ENCODE measurements at regions not wholly inside any gene's neighbourhood (a gene's known extent, or its start where the extent isn't known, plus 50 kb on each side); places are given as distances from the start of the nearest gene placed in this dataset.

- H3K4me3 Mint-ChIP-seq: no peak overlapping the region
- no peak for ATAC-seq
- H3K4me1 Mint-ChIP-seq (ENCODE audit: low read depth in 2 of 2): peaks cover 0 to 6% of the 10 kb centered on the region in 2 donors
- H3K27me3 Mint-ChIP-seq: peaks cover 11 to 16% of the 10 kb centered on the region in 2 donors
- H3K27ac Mint-ChIP-seq: no peak overlapping the region
- no peaks in the 10 kb centered on the region for H3K9me3 Mint-ChIP-seq
- no peaks in the 10 kb centered on the region for H3K36me3 Mint-ChIP-seq
- no peak for DNase-seq (ENCODE audit: low spot score)
Measured at GRCh38 chr1:182183606-182184005, 122.1 kb upstream of the ZNF648 start.

- H3K4me1 Mint-ChIP-seq (ENCODE audit: low read depth in 2 of 2): peaks cover 0 to 6% of the 10 kb centered on the region in 2 donors
- peaks cover 16% of the 10 kb centered on the region in 2 donors for H3K27me3 Mint-ChIP-seq
- no peaks in the 10 kb centered on the region for H3K36me3 Mint-ChIP-seq
Measured at GRCh38 chr1:182182311-182182710, 120.8 kb upstream of the ZNF648 start.

GRCh38 chr1:182181167-182181572 is 119.7 kb upstream of the ZNF648 start:
- H3K4me1 Mint-ChIP-seq (ENCODE audit: low read depth in 2 of 2): peaks cover 0 to 6% of the 10 kb centered on the region in 2 donors
- no peak overlapping the region for H3K27ac Mint-ChIP-seq
- no peak for ATAC-seq

More at GRCh38 chr1:182182311-182182710, 120.8 kb upstream of the ZNF648 start:
- H3K4me3 Mint-ChIP-seq: no peak overlapping the region
- H3K27ac Mint-ChIP-seq: no peak overlapping the region
- no peaks in the 10 kb centered on the region for H3K9me3 Mint-ChIP-seq
- ATAC-seq (no peak), DNase-seq (ENCODE audit: low spot score) (no peak)

GRCh38 chr1:182175361-182175931 is 113.9 kb upstream of the ZNF648 start:
- H3K4me3 Mint-ChIP-seq: no peak overlapping the region
- DNase-seq (ENCODE audit: low spot score): no peak
- no peak overlapping the region for H3K27ac Mint-ChIP-seq
- H3K36me3 Mint-ChIP-seq: no peaks in the 10 kb centered on the region
- no peaks in the 10 kb centered on the region for H3K9me3 Mint-ChIP-seq
- ATAC-seq: no peak
- H3K4me1 Mint-ChIP-seq (ENCODE audit: low read depth in 2 of 2): peaks cover 0 to 5% of the 10 kb centered on the region in 2 donors
- peaks cover 5 to 13% of the 10 kb centered on the region in 2 donors for H3K27me3 Mint-ChIP-seq

More at GRCh38 chr1:182181167-182181572, 119.7 kb upstream of the ZNF648 start:
- H3K27me3 Mint-ChIP-seq: peaks cover 16 to 17% of the 10 kb centered on the region in 2 donors
- no peak for DNase-seq (ENCODE audit: low spot score)
- no peaks in the 10 kb centered on the region for H3K9me3 Mint-ChIP-seq
- H3K4me3 Mint-ChIP-seq: no peak overlapping the region
- no peaks in the 10 kb centered on the region for H3K36me3 Mint-ChIP-seq

GRCh38 chr1:182174513-182174855 is 113.0 kb upstream of the ZNF648 start:
- Mint-ChIP-seq H3K27ac (no peak overlapping the region), H3K4me3 (no peak overlapping the region), H3K27me3 (peaks cover 8 to 16% of the 10 kb centered on the region in 2 donors), H3K36me3 (no peaks in the 10 kb centered on the region), H3K9me3 (no peaks in the 10 kb centered on the region), H3K4me1 (ENCODE audit: low read depth in 2 of 2) (peaks cover 0 to 5% of the 10 kb centered on the region in 2 donors)
- ATAC-seq: no peak
- no peak for DNase-seq (ENCODE audit: low spot score)

- ATAC-seq: no peak
- H3K4me3 Mint-ChIP-seq: no peak overlapping the region
- no peak for DNase-seq (ENCODE audit: low spot score)
- peaks cover 13 to 21% of the 10 kb centered on the region in 2 donors for H3K27me3 Mint-ChIP-seq
- H3K4me1 Mint-ChIP-seq (ENCODE audit: low read depth in 2 of 2): peaks cover 0 to 5% of the 10 kb centered on the region in 2 donors
- no peaks in the 10 kb centered on the region for H3K9me3 Mint-ChIP-seq
- no peak overlapping the region for H3K27ac Mint-ChIP-seq
- H3K36me3 Mint-ChIP-seq: no peaks in the 10 kb centered on the region
Measured at GRCh38 chr1:182173808-182174512, 112.4 kb upstream of the ZNF648 start.

GRCh38 chr1:182172699-182173098 is 111.2 kb upstream of the ZNF648 start:
- Mint-ChIP-seq H3K9me3 (no peaks in the 10 kb centered on the region), H3K4me1 (ENCODE audit: low read depth in 2 of 2) (peaks cover 0 to 5% of the 10 kb centered on the region in 2 donors), H3K27ac (no peak overlapping the region), H3K27me3 (peaks cover 14 to 17% of the 10 kb centered on the region in 2 donors), H3K36me3 (no peaks in the 10 kb centered on the region), H3K4me3 (no peak overlapping the region)
- no peak for ATAC-seq
- no peak for DNase-seq (ENCODE audit: low spot score)

- Mint-ChIP-seq H3K4me1 (ENCODE audit: low read depth in 2 of 2) (peaks cover 0 to 5% of the 10 kb centered on the region in 2 donors), H3K36me3 (no peaks in the 10 kb centered on the region), H3K27ac (no peak overlapping the region), H3K4me3 (no peak overlapping the region), H3K9me3 (no peaks in the 10 kb centered on the region), H3K27me3 (peaks cover 12 to 14% of the 10 kb centered on the region in 2 donors)
- ATAC-seq: no peak
- DNase-seq (ENCODE audit: low spot score): no peak
Measured at GRCh38 chr1:182170891-182171461, 109.5 kb upstream of the ZNF648 start.

- Mint-ChIP-seq H3K4me1 (ENCODE audit: low read depth in 2 of 2) (peaks cover 0 to 5% of the 10 kb centered on the region in 2 donors), H3K9me3 (no peaks in the 10 kb centered on the region), H3K4me3 (no peak overlapping the region), H3K27me3 (peaks cover 12 to 14% of the 10 kb centered on the region in 2 donors), H3K36me3 (no peaks in the 10 kb centered on the region), H3K27ac (no peak overlapping the region)
- DNase-seq (ENCODE audit: low spot score) (no peak), ATAC-seq (no peak)
Measured at GRCh38 chr1:182169203-182169602, 107.7 kb upstream of the ZNF648 start.

GRCh38 chr1:182166750-182167149 is 105.2 kb upstream of the ZNF648 start:
- DNase-seq (ENCODE audit: low spot score) (no peak), ATAC-seq (no peak)
- Mint-ChIP-seq H3K36me3 (no peaks in the 10 kb centered on the region), H3K9me3 (no peaks in the 10 kb centered on the region), H3K4me1 (ENCODE audit: low read depth in 2 of 2) (peaks cover 0 to 5% of the 10 kb centered on the region in 2 donors), H3K27me3 (peaks cover 12 to 14% of the 10 kb centered on the region in 2 donors), H3K4me3 (no peak overlapping the region), H3K27ac (no peak overlapping the region)

GRCh38 chr1:182166321-182166720 is 104.8 kb upstream of the ZNF648 start:
- no peak overlapping the region for H3K27ac Mint-ChIP-seq
- no peaks in the 10 kb centered on the region for H3K9me3 Mint-ChIP-seq
- peaks cover 0 to 5% of the 10 kb centered on the region in 2 donors for H3K4me1 Mint-ChIP-seq (ENCODE audit: low read depth in 2 of 2)
- peaks cover 14 to 18% of the 10 kb centered on the region in 2 donors for H3K27me3 Mint-ChIP-seq
- H3K4me3 Mint-ChIP-seq: no peak overlapping the region
- H3K36me3 Mint-ChIP-seq: peaks cover 3% of the 10 kb centered on the region
- DNase-seq (ENCODE audit: low spot score) (no peak), ATAC-seq (no peak)

- Mint-ChIP-seq H3K4me3 (no peak overlapping the region), H3K9me3 (no peaks in the 10 kb centered on the region), H3K27me3 (peaks cover 7 to 11% of the 10 kb centered on the region in 2 donors)
Measured at GRCh38 chr1:182164273-182164672, 102.8 kb upstream of the ZNF648 start.

GRCh38 chr1:182163821-182164223 is 102.3 kb upstream of the ZNF648 start:
- no peaks in the 10 kb centered on the region for H3K4me1 Mint-ChIP-seq (ENCODE audit: low read depth in 2 of 2)
- H3K36me3 Mint-ChIP-seq: peaks cover 16% of the 10 kb centered on the region
- no peak overlapping the region for H3K4me3 Mint-ChIP-seq
- H3K27ac Mint-ChIP-seq: no peak overlapping the region
- no peaks in the 10 kb centered on the region for H3K9me3 Mint-ChIP-seq
- DNase-seq (ENCODE audit: low spot score) (no peak), ATAC-seq (no peak)
- peaks cover 3 to 7% of the 10 kb centered on the region in 2 donors for H3K27me3 Mint-ChIP-seq

More at GRCh38 chr1:182164273-182164672, 102.8 kb upstream of the ZNF648 start:
- ATAC-seq: no peak
- Mint-ChIP-seq H3K4me1 (ENCODE audit: low read depth in 2 of 2) (no peaks in the 10 kb centered on the region), H3K36me3 (peaks cover 11% of the 10 kb centered on the region), H3K27ac (no peak overlapping the region)
- DNase-seq (ENCODE audit: low spot score): no peak

GRCh38 chr1:182159443-182159842 is 97.9 kb upstream of the ZNF648 start:
- no peaks in the 10 kb centered on the region for H3K9me3 Mint-ChIP-seq
- H3K27me3 Mint-ChIP-seq: peaks cover 8 to 19% of the 10 kb centered on the region in 2 donors
- H3K27ac Mint-ChIP-seq: no peak overlapping the region
- H3K4me1 Mint-ChIP-seq (ENCODE audit: low read depth in 2 of 2): no peaks in the 10 kb centered on the region
- H3K4me3 Mint-ChIP-seq: no peak overlapping the region
- DNase-seq (ENCODE audit: low spot score) (no peak), ATAC-seq (no peak)
- peaks cover 26% of the 10 kb centered on the region for H3K36me3 Mint-ChIP-seq

Data from natural killer cell treated with Interleukin-12 subunit alpha and Interleukin-12 subunit beta and Interleukin-15 and Interleukin-18, amount 100 ng/mL, for 72 hours (primary cell).